H1 (cell line): ENCODE measurements at regions not wholly inside any gene's neighbourhood (a gene's known extent, or its start where the extent isn't known, plus 50 kb on each side); places are given as distances from the start of the nearest gene placed in this dataset.

Experiments
- CTCF ChIA-PET: fragments of 300-600 bp; sonication (Branson Sonifier 250); formaldehyde crosslinking; loops from one replicate; lab custom pipeline; 2021; ENCODE audit not compliant: partially characterized antibody; lab: Charles Lee
- POLR2A ChIA-PET: fragments of 300-600 bp; sonication (Branson Sonifier 250); formaldehyde crosslinking; loops from one replicate; lab custom pipeline; 2021; ENCODE audit warnings: inconsistent platforms; ENCODE audit not compliant: partially characterized antibody; lab: Charles Lee
- DNase-seq, 2 experiments: peaks; one replicate each; pipeline versions ENCODE4 v3.0.0 to v3.0.0-alpha.2; 2010 to 2022; ENCODE audit warnings: low spot score in 2 of 2, low read depth in 1 of 2, mixed read lengths in 1 of 2
- FAIRE-seq: peaks from 2 replicates; lab custom pipeline; 2011; peaks lifted over from hg19 to GRCh38; lab: Jason Lieb, UNC
- H2AFZ ChIP-seq: 2 replicates; pipeline ENCODE4 v1.8.1; 2012; ENCODE audit warnings: low read length, inconsistent platforms
- H2AK5ac ChIP-seq: 2 replicates; pipeline ENCODE4 v1.6.1; 2013; ENCODE audit warnings: low read depth, low read length
- H2BK120ac ChIP-seq: replicated peaks from 2 replicates; pipeline ENCODE3; 2013; ENCODE audit warnings: low read depth, low read length, inconsistent platforms
- H2BK12ac ChIP-seq: 2 replicates; pipeline ENCODE4 v1.6.1; 2013; ENCODE audit warnings: low read depth, low read length
- H2BK15ac ChIP-seq: 2 replicates; pipeline ENCODE4 v1.6.1; 2013; ENCODE audit warnings: low read length
- H2BK20ac ChIP-seq: 2 replicates; pipeline ENCODE4 v1.6.1; 2013; ENCODE audit warnings: low read length
- H2BK5ac ChIP-seq: 2 replicates; pipeline ENCODE4 v1.6.1; 2013; ENCODE audit warnings: low read depth, low read length
- H3K14ac ChIP-seq: 2 replicates; pipeline ENCODE4 v1.6.1; 2013; ENCODE audit warnings: inconsistent platforms; ENCODE audit not compliant: insufficient read length
- H3K18ac ChIP-seq: 2 replicates; pipeline ENCODE4 v1.6.1; 2013; ENCODE audit warnings: low read length; ENCODE audit errors: extremely low read depth
- H3K23ac ChIP-seq: 2 replicates; pipeline ENCODE4 v1.6.1; 2013; ENCODE audit warnings: inconsistent platforms; ENCODE audit not compliant: insufficient read length
- H3K23me2 ChIP-seq: 2 replicates; pipeline ENCODE4 v1.6.1; 2013; ENCODE audit warnings: low read depth, low read length
- H3K27ac ChIP-seq: 2 replicates; pipeline ENCODE4 v1.6.1; 2011; ENCODE audit warnings: low read depth, low read length, inconsistent platforms
- H3K27me3 ChIP-seq, 4 experiments: replicated peaks in 1 of 4; 1 replicate in 1 of 4; 2 replicates in 3 of 4; pipeline versions ENCODE4 v1.6.1 to v1.8.1; 2011 to 2013; ENCODE audit warnings: low read length in 3 of 4, mild to moderate bottlenecking in 3 of 4, inconsistent platforms in 2 of 4, mixed read lengths in 2 of 4, moderate library complexity in 1 of 4; ENCODE audit not compliant: control insufficient read depth in 3 of 4, insufficient read depth in 3 of 4; ENCODE audit errors: extremely low read depth in 1 of 4
- H3K36me3 ChIP-seq, 4 experiments: 2 replicates each; pipeline versions ENCODE4 v1.6.1 to v1.8.1; 2011 to 2013; ENCODE audit warnings: mild to moderate bottlenecking in 4 of 4, low read length in 3 of 4, moderate library complexity in 2 of 4, control low read depth in 1 of 4, inconsistent platforms in 1 of 4; ENCODE audit not compliant: insufficient read depth in 4 of 4, control insufficient read depth in 2 of 4
- H3K4ac ChIP-seq: replicated peaks from 2 replicates; pipeline ENCODE3; 2013; ENCODE audit warnings: low read length, low read depth, mixed read lengths, inconsistent platforms; ENCODE audit not compliant: insufficient read length
- H3K4me1 ChIP-seq, 4 experiments: replicated peaks in 1 of 4; 1 replicate in 1 of 4; 2 replicates in 3 of 4; pipeline versions ENCODE4 v1.6.1 to v1.8.1; 2011 to 2013; ENCODE audit warnings: low read length in 3 of 4, inconsistent platforms in 2 of 4, mixed read lengths in 1 of 4; ENCODE audit not compliant: insufficient read depth in 4 of 4, control insufficient read depth in 3 of 4
- H3K4me2 ChIP-seq, 2 experiments: 2 replicates each; pipeline versions ENCODE4 v1.6.1 to v1.8.1; 2011 to 2013; ENCODE audit warnings: low read depth in 2 of 2, low read length in 2 of 2, control low read depth in 1 of 2, inconsistent platforms in 1 of 2, mild to moderate bottlenecking in 1 of 2; ENCODE audit not compliant: insufficient read depth in 1 of 2
- H3K4me3 ChIP-seq, 4 experiments: fragments of 200-600, 300-600 bp in 1 of 4; sonication (generic), shearing (Covaris generic), sonication (Bioruptor Twin) in 1 of 4; 2 replicates each; pipeline versions ENCODE4 v1.5.1 to v1.8.1; 2011 to 2016; ENCODE audit warnings: low read length in 4 of 4, low read depth in 3 of 4, control low read depth in 2 of 4, inconsistent platforms in 2 of 4, mild to moderate bottlenecking in 2 of 4, mixed read lengths in 1 of 4, moderate library complexity in 1 of 4; ENCODE audit not compliant: insufficient read depth in 2 of 4; ENCODE audit errors: extremely low read depth in 1 of 4
- H3K56ac ChIP-seq: replicated peaks from 2 replicates; pipeline ENCODE3; 2013; ENCODE audit warnings: low read depth, mild to moderate bottlenecking, mixed read lengths, low read length, inconsistent platforms; ENCODE audit not compliant: insufficient read length
- H3K79me1 ChIP-seq: 2 replicates; pipeline ENCODE4 v1.6.1; 2013; ENCODE audit warnings: low read depth, low read length, control low read depth
- H3K79me2 ChIP-seq, 2 experiments: 2 replicates each; pipeline versions ENCODE4 v1.6.1 to v1.8.1; 2012 to 2013; ENCODE audit warnings: low read length in 2 of 2, mild to moderate bottlenecking in 2 of 2, inconsistent platforms in 1 of 2; ENCODE audit not compliant: insufficient read depth in 2 of 2, control insufficient read depth in 1 of 2
- H3K9ac ChIP-seq, 4 experiments: replicated peaks in 1 of 4; 1 replicate in 1 of 4; 2 replicates in 3 of 4; pipeline versions ENCODE4 v1.6.1 to v1.8.1; 2011 to 2013; ENCODE audit warnings: low read depth in 3 of 4, low read length in 3 of 4, control low read depth in 2 of 4, mild to moderate bottlenecking in 2 of 4, moderate library complexity in 2 of 4, inconsistent platforms in 1 of 4; ENCODE audit errors: extremely low read depth in 1 of 4
- H3K9me3 ChIP-seq, 2 experiments: 2 replicates each; pipeline versions ENCODE4 v1.6.1 to v1.8.1; 2012 to 2013; ENCODE audit warnings: mild to moderate bottlenecking in 2 of 2, moderate library complexity in 2 of 2, control low read depth in 1 of 2, inconsistent platforms in 1 of 2, low read depth in 1 of 2, low read length in 1 of 2, mixed read lengths in 1 of 2; ENCODE audit not compliant: insufficient read depth in 2 of 2
- H4K20me1 ChIP-seq, 2 experiments: replicated peaks in 1 of 2; 2 replicates each; pipeline versions ENCODE3 to v1.8.1; 2011 to 2013; ENCODE audit warnings: inconsistent platforms in 2 of 2, low read length in 2 of 2, mild to moderate bottlenecking in 1 of 2; ENCODE audit not compliant: insufficient read depth in 2 of 2, control insufficient read depth in 1 of 2
- H4K5ac ChIP-seq: 2 replicates; pipeline ENCODE4 v1.6.1; 2013; ENCODE audit warnings: low read length, low read depth, mixed read lengths, inconsistent platforms; ENCODE audit not compliant: insufficient read length
- H4K8ac ChIP-seq: 2 replicates; pipeline ENCODE4 v1.8.0; 2013; ENCODE audit warnings: mild to moderate bottlenecking, moderate library complexity, low read length, inconsistent platforms; ENCODE audit not compliant: insufficient read depth; ENCODE audit errors: extremely low read depth
- H4K91ac ChIP-seq: replicated peaks from 2 replicates; pipeline ENCODE3; 2013; ENCODE audit warnings: low read length, mixed read lengths, inconsistent platforms; ENCODE audit not compliant: insufficient read length
- ASH2L ChIP-seq: fragments of 200-600, 300-600 bp; sonication (generic); IDR thresholded peaks from one replicate; pipeline ENCODE4 v1.7.1; 2017; ENCODE audit warnings: low read length
- ATF2 ChIP-seq: IDR thresholded peaks from 2 replicates; pipeline ENCODE4 v1.6.1; 2012; ENCODE audit warnings: low read length, inconsistent platforms
- BCL11A ChIP-seq, 2 experiments: IDR thresholded peaks; one replicate each; pipeline ENCODE4 v1.6.1; 2011; ENCODE audit warnings: low read depth in 2 of 2, low read length in 2 of 2, mild to moderate bottlenecking in 2 of 2
- CEBPB ChIP-seq: IDR thresholded peaks from 2 replicates; pipeline ENCODE4 v1.6.1; 2012; ENCODE audit warnings: low read depth, low read length
- CREB1 ChIP-seq: IDR thresholded peaks from 2 replicates; pipeline ENCODE4 v1.6.1; 2012; ENCODE audit warnings: inconsistent platforms
- EZH2 ChIP-seq: fragments of 200-600 bp; sonication (generic); IDR thresholded peaks from 2 replicates; pipeline ENCODE4 v1.7.1; 2012; ENCODE audit warnings: low read depth, mild to moderate bottlenecking, moderate library complexity, low read length, inconsistent platforms; ENCODE audit not compliant: severe bottlenecking
- POLR2A ChIP-seq, 2 experiments: IDR thresholded peaks; 1 replicate in 1 of 2; 2 replicates in 1 of 2; pipeline ENCODE4 v1.6.1; 2011; ENCODE audit warnings: low read depth in 2 of 2, low read length in 2 of 2, mild to moderate bottlenecking in 2 of 2; ENCODE audit errors: control extremely low read depth in 1 of 2
- RBBP5 ChIP-seq: IDR thresholded peaks from 2 replicates; pipeline ENCODE4 v1.7.1; 2012; ENCODE audit warnings: low read depth, mild to moderate bottlenecking, inconsistent platforms, low read length, moderate library complexity, borderline replicate concordance
- SAP30 ChIP-seq: fragments of 300-600 bp; sonication (generic); IDR thresholded peaks from 2 replicates; pipeline ENCODE4 v1.7.1; 2012; ENCODE audit warnings: low read length, moderate library complexity, mild to moderate bottlenecking, inconsistent platforms; ENCODE audit not compliant: insufficient read depth, insufficient replicate concordance
- ZNF274 ChIP-seq: IDR thresholded peaks from 2 replicates; pipeline ENCODE4 v1.7.0; 2012; ENCODE audit warnings: low read length, borderline replicate concordance; ENCODE audit errors: extremely low read depth
- WGBS, 2 experiments: shearing (Covaris generic) in 1 of 2; methylation state at CpG; one replicate each; pipeline versions ENCODE4 v1.1.6 to v1.1.7; 2013 to 2015; ENCODE audit warnings: low lambda C conversion rate in 2 of 2, mixed read lengths in 2 of 2, inconsistent platforms in 1 of 2, low coverage in 1 of 2, missing lambda C conversion rate in 1 of 2; ENCODE audit not compliant: insufficient replicate concordance in 2 of 2, insufficient coverage in 1 of 2, insufficient read length in 1 of 2; ENCODE audit errors: extremely low coverage in 1 of 2, missing lambda C conversion rate in 1 of 2; 5-methylcytosine and 5-hydroxymethylcytosine counted together
- TF ChIP-seq, protein P1 (sequence below), 3 experiments: IDR thresholded peaks; 1 replicate in 2 of 3; 2 replicates in 1 of 3; pipeline versions ENCODE4 v1.5.1 to v1.6.1; 2011; ENCODE audit warnings: low read length in 3 of 3, mild to moderate bottlenecking in 3 of 3, inconsistent platforms in 2 of 3, low read depth in 1 of 3, moderate library complexity in 1 of 3; ENCODE audit not compliant: insufficient read depth in 1 of 3; ENCODE audit errors: control extremely low read depth in 1 of 3

GRCh38 chr9:16215353-16215680 lies 655.2 kb downstream of the BNC2 start:
- no peak for FAIRE-seq
- 98% methylated on average over 6 of the region's 6 CpGs; no CpG with 5 or more reads in 1 of the 2 experiments for WGBS, 2 experiments
- POLR2A ChIA-PET = no interaction called here
- TF ChIP-seq, protein P1, sequence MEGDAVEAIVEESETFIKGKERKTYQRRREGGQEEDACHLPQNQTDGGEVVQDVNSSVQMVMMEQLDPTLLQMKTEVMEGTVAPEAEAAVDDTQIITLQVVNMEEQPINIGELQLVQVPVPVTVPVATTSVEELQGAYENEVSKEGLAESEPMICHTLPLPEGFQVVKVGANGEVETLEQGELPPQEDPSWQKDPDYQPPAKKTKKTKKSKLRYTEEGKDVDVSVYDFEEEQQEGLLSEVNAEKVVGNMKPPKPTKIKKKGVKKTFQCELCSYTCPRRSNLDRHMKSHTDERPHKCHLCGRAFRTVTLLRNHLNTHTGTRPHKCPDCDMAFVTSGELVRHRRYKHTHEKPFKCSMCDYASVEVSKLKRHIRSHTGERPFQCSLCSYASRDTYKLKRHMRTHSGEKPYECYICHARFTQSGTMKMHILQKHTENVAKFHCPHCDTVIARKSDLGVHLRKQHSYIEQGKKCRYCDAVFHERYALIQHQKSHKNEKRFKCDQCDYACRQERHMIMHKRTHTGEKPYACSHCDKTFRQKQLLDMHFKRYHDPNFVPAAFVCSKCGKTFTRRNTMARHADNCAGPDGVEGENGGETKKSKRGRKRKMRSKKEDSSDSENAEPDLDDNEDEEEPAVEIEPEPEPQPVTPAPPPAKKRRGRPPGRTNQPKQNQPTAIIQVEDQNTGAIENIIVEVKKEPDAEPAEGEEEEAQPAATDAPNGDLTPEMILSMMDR (IDR thresholded peaks at IDR 0.05; ENCODE audit: control extremely low read depth in 1 of 3, insufficient read depth in 1 of 3, low read depth in 1 of 3, low read length in 3 of 3) = no peak
- no peak for TF ChIP-seq ZNF274
- TF ChIP-seq RBBP5 = no peak
- no peak for TF ChIP-seq ATF2
- TF ChIP-seq POLR2A (IDR thresholded peaks at IDR 0.05; ENCODE audit: control extremely low read depth in 1 of 2, low read depth in 2 of 2, low read length in 2 of 2) = no peak
- no peak for TF ChIP-seq BCL11A (IDR thresholded peaks at IDR 0.05; ENCODE audit: low read depth in 2 of 2, low read length in 2 of 2)
- TF ChIP-seq SAP30 = no peak
- no peak for TF ChIP-seq CREB1
- no peak for TF ChIP-seq EZH2
- TF ChIP-seq CEBPB = no peak
- no peak for TF ChIP-seq ASH2L

More at GRCh38 chr9:16215353-16215680, 655.2 kb downstream of the BNC2 start:
- H2BK15ac ChIP-seq = no peak overlapping the region
- H3K23me2 ChIP-seq = no peaks in the 10 kb centered on the region
- H2BK20ac ChIP-seq = no peak overlapping the region
- H2BK120ac ChIP-seq = no peak overlapping the region
- no peak overlapping the region for H3K9ac ChIP-seq
- no peak overlapping the region for H3K14ac ChIP-seq
- no peaks in the 10 kb centered on the region for H4K20me1 ChIP-seq
- peaks cover 0 to 3% (median 2%) of the 10 kb centered on the region in 4 experiments; a peak in 1 of 7 replicates for H3K4me1 ChIP-seq
- no peak overlapping the region for H2AK5ac ChIP-seq
- H3K27me3 ChIP-seq = no peaks in the 10 kb centered on the region
- no peak overlapping the region for H3K4me3 ChIP-seq
- no peak overlapping the region for H3K18ac ChIP-seq
- H3K36me3 ChIP-seq = no peaks in the 10 kb centered on the region
- no peak overlapping the region for H3K23ac ChIP-seq
- DNase-seq = no peak
- no peak overlapping the region for H4K91ac ChIP-seq
- no peak overlapping the region for H3K56ac ChIP-seq
- H2BK5ac ChIP-seq = no peak overlapping the region
- no peaks in the 10 kb centered on the region for H3K79me2 ChIP-seq
- no peaks in the 10 kb centered on the region for H3K9me3 ChIP-seq
- H3K4ac ChIP-seq = no peak overlapping the region
- H4K5ac ChIP-seq = no peak overlapping the region
- H2AFZ ChIP-seq = no peak overlapping the region
- H4K8ac ChIP-seq = no peak overlapping the region
- CTCF ChIA-PET = interaction anchor here (0.7 to 1.5 kb wide), 3 partner anchors 12 to 52 kb away, joined by 3 to 4 read pairs (median 3); no protein-coding TSS in a partner anchor
- no peak overlapping the region for H2BK12ac ChIP-seq
- 0 out of 2 replicates have a peak, but pooled peaks cover 2% of the 10 kb centered on the region for H3K79me1 ChIP-seq
- H3K4me2 ChIP-seq = no peak overlapping the region
- no peak overlapping the region for H3K27ac ChIP-seq
